Activated CD4-positive, alpha-beta T cell treated with anti-CD3 and anti-CD28 coated beads, Interleukin-2, amount 50 U/mL, for 24 hours (primary cell): ENCODE measurements at regions not wholly inside any gene's neighbourhood (a gene's known extent, or its start where the extent isn't known, plus 50 kb on each side); places are given as distances from the start of the nearest gene placed in this dataset.

Source experiments
- DNase-seq, 2 donors: peaks; one replicate each; pipeline ENCODE4 v3.0.0-alpha.2; 2020; ENCODE audit warnings: low read depth in 1 of 2, low spot score in 1 of 2

DNA sequence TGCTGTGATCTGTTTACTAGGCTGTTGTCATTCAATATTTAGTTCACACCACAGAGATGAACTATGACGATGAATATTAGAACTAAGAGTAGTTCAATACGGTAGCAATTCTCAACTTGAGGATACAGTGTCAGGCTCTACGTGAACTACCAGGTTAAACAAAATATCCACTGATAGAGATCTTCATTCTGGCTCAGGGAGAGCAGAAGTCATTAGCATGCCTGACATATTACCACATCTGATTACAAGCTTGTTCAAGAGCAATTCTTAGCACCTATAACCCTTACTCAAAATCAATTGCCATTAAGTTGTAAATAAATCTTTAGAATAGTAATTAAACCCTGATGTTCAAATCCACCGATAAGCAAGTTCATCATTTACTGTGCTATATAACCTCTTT, 207.2 kb downstream of the CHRM3 start:
- DNase-seq, result no peak

DNA sequence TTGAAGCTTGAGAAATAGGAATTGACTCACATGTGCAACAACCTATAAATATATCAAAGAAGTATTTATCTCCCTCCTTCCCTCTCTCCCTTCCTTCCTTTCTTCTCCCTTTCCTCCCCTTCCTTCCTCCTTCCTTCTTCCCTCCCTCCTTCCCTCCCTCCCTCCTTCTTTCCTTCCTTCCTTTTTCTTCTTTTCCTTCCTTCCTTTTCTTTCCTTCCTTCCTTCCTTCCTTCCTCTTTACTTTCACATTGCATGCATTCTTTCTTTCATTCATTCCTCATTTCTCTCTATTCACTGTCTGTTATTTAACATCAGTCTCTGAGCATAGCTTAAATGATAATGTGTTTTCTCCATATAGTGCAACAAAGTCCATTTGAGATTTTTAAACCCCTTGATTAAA, 214.2 kb downstream of the CHRM3 start:
- DNase-seq, result no peak

DNA sequence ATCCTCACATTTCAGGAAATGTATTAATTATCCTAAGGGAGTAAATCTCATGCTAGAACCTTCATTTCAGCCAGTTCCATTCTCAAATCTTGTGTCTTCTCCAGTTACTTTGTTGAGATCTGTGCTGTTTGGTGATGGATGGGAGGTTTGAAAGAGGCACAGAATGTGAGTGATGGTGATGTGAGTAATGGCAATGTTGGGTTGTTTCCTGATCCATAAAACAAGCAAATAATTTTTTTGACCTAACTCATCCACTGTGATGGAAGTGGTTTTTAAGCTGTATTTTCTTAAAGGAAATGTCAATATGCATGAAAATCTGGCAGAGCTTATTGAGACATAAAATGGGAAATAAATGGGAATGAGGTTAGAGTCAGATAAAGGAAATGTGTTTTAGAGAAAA, 214.7 kb downstream of the CHRM3 start:
- no peak for DNase-seq

DNA sequence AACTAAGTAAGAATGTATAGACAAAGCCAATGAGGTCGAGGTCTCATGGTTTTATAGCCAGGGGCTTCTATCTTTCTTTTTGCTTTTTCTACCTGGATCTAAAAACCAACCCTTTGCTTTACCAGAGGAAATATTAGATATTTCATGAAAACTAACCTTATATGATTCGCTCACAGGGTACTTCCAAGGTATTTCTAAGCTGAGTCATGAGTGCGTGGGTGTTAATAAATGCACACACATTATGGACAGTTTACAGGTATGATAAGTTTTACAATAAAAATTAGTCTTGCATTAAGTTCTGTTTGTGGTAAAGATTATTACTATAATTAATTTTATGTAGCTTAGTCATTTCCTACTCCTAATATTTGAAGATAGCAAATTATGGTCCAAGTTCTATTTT, 217.2 kb downstream of the CHRM3 start:
- DNase-seq, result no peak

DNA sequence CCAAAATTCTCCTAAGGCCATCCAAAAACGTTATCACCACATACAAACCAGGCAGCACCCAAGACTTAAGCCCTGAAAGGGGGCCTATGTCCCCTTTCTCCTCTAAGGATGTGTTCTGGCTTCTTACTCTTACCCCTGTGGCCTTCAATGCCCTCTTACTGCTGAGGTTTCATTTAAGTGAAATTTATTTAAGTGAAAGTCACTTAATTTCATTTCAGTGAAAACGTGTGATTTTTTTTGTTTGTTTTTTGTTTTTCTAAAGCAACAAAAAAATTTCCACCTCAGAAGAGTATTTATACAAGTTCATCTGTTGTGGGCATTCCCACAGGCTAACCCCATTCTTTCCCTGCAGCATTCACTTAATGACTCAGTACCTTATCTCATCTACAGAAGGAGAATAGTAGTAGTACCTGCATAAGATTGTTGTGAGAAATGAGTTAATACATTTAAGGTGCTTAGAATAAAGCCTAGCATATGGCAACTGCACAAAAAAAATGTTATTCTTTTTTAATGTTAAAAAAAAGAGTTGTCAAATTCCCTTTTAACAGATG, 220.6 kb downstream of the CHRM3 start:
- DNase-seq, result no peak

DNA sequence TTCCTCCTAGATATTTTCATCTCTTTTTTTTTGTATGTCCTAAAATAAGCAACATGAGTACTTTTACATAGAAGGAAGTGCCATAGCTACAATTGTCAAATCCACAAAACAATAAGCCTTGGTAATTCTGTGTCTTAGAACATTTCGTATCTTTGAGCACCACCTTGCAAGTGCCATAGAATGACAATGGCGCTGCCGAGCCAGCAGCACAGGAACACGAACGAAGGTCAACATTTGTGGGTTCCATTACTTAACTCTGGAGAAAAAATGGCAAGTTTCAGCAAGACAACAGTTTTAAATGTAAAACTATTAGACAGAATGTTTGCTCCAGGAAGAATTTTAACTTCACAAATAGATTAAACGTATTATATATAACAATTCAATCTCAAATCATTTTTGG, 222.1 kb downstream of the CHRM3 start:
- no peak for DNase-seq

DNA sequence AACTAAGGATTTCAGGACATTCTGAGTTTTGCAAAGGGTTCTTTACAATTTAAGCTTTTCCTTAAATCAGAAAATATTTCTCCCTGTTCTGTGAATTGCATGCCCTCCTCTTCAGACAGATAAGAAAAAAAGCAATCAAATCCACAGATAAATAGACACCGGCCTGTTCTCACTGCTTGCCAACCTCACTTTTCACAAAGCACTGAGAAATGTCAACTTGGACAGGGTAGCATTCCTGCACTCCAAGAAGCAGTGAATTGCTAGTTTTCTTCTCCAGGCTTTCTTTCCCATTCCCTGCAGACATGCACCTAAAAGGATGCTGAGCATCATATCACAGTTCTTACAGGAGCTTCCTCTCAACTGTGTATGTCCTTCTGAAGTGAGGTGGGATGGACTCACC, 226.0 kb downstream of the CHRM3 start:
- DNase-seq, result no peak

DNA sequence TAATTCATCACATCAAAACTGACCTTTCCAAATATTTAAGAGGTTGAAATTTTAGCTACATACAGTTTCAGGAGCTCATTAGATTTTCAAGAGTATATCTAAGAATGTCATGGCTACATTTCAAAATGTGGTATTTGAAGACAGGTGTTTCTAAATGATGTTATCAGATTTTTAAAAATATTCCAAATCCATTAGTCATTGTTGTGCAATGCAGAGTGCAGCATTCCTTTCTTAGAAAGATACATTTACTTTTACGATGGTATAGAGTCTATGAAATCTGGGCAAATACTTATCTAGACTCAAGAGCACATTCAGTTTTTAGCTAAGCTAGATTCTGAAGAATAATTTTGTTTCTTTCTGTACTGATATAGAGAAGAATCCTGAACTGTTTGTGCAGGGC, 230.3 kb downstream of the CHRM3 start:
- no peak for DNase-seq

DNA sequence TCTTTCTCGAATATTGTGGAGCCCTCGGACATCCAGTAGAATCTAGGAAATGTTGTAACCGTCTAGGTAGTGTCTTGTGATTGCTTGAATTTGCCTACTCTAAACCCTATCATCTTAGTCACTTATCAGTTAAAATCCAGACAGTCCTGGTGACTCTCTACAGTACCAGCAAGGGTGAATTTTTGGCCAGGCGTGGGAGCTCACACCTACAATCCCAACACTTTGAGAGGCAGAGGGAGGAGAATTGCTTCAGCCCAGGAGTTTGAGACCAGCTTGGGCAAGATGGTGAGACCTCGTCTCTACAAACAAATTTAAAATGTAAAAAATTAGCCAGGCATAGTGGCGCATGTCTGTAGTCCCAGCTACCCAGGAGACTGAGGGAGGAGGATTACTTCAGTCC, 230.9 kb downstream of the CHRM3 start:
- DNase-seq, result no peak

DNA sequence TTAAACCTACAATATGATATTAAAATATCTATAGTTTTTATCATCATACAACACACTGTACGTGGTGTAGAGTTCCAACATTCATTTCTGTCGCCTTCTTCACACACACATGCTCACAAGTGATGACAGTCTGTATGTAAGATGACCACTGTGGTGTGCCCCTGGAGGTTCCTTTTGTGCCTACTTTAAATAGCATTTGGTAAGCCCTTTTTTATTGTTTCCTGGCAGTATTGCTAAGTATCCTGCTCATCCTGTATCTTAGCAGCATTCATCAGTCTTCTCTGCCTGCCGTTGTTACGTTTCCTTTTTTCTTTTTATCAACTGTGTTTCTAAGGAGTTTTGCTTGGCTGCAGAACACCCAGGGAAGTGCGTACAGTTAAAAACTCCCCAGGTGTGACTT, 231.4 kb downstream of the CHRM3 start:
- DNase-seq, result no peak

DNA sequence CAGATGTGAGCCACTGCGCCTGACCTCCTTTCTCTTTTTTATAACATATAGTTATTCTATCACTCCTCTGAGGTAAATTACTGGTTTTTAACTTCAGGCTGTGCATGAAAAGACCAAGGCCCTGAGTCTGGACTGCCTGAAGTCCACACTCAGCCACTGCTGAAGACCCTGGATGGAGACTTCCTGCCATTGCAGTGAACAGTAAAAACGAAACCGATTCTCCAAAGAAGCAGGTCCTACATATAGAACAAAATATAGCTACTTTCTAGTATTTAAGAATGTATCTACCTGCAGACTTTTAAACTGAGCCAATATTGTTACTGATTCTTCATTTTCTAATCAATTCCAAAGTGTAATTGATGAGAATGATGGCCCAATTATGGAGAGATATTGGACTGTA, 232.8 kb downstream of the CHRM3 start:
- no peak for DNase-seq

DNA sequence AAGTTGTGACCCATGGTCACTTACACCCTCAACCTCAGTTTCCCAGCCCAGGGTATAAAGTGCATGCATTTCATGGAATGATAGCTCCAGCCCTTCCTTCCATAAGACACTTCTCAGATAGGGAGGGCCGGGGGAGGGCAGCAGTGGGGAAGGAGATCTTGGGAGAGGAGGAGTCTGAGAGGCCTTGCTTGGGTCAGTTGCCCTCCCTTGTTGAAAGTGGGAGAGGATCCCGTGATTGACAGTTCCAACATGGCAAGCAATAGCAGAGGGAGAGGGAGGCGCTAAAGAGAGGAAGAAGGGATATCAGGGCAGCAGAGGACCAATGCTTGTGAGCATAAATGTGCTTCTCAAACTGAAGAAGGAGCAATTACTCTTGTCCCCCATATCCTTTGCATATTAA, 244.4 kb downstream of the CHRM3 start:
- no peak for DNase-seq

DNA sequence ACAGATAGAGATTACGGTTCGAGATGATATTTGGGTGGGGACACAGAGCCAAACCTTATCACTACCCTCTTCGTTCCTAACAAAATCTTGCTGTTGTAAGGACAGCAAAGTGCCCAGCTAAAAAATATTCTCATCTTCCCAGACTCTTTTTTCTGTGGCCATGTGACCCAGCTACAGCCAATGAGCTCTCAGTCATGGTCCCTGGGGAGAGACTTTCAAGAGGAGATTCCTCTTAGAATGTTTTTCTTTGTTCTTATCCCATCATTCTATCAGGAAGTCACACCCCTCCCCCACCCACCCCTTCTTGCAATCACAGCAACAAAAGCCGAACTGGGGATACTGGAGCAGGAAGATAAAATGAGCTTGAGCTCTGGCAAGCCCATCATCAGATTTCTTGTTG, 247.1 kb downstream of the CHRM3 start:
- no peak for DNase-seq

DNA sequence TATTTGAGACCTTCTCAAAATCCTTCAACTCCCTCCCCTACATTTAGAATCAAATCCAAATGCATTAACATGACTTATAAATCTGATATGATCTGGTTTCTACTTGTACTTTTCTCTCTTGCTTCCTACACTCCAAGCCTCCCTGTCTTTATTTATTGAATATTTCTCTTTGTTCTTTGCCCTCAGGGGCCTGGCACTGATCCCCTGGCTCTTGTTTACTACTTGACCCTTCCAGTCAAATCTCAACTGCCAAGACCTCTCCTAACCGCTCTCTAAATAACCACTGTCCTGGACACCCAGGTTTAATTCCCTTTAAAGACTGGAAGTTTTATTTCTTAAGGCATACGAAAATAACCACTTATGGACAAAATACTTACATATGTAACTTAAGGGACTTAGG, 248.9 kb downstream of the CHRM3 start:
- DNase-seq, result no peak

DNA sequence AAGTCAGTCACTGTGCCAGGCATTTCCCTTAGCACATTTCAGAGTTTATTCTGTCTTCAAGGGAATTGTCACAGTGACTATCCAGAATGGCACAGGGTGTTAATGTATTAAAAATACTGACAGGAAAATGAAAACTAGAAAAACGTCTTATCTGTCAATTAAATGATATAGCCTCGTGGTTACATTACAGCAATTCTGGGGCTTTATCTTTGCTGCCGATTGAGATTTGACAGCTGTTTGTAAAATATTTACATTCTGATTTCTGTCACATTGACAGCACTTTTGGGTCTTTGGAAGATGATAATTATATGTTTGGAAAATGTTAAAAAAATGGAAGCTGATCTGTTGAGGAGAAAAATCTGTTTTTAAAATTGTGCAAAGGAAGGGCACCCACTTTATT, 250.0 kb downstream of the CHRM3 start:
- no peak for DNase-seq

DNA sequence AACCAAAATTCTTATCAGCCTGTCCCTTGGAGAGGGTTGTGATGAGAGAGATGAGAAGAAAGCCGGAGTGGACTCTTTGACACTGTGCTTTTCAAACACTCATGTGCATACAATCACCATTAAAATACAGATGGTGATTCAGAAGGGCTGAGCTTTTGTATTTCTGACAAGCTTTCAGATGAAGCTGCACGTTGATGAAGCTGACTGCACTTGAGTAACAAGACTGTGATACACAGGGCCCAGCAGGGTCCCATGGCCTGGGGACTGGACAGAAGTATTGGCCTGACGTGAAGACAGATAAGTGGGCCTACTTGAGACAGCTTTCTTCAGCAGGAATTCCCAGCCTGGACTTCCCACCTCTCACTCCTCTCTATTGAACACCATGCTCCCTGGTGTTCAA, 258.2 kb downstream of the CHRM3 start:
- DNase-seq, result no peak

DNA sequence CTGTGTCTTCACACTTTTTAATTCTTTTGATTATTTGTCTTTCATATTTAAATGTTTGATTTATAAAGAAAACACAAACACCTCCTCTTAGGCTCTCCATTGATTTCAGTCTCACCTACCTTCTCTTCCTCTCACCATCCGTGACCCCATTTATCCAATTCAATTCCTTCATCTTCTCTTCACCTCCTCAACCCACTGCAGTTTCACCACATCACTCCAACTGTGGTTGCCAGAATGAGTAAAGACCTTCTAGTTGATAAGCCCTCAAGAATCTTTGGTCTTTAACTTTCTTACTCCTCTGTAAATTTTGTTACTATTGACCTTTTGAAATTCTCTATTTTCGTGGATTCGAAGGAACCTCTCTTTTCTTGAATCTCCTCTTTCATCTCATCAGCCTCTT, 260.7 kb downstream of the CHRM3 start:
- DNase-seq, result no peak

DNA sequence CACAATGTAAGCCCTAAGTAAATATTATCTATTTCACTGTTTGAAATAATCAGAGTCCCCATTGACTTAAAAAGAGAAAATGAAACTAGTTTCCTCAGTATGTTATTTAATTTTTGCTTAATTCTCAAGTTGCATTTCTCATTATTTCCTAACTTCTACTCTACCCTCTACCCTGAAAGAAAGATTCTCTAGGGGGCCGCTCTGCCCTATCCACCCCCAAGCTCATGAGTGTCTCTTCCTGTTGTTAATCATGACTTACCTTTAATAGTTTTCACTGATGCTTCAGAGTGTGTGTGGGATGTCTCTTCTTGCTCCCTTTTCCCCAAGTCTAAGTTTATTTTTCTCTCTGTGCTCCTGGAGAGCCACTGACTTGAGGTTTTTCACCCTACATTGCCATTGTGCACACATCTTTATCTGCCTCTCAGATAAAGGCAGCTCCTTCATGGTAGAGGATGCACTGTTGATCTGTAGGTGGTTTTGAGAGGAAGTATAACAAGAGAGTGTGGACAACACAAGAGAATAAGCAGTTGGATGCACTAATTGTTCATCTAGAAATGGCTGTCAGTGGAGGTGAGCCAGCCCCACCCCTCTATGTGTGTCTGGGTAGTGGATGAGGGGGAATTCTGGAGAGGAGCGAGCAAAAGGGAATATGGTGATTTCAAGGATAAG, 261.7 kb downstream of the CHRM3 start:
- DNase-seq, result no peak

DNA sequence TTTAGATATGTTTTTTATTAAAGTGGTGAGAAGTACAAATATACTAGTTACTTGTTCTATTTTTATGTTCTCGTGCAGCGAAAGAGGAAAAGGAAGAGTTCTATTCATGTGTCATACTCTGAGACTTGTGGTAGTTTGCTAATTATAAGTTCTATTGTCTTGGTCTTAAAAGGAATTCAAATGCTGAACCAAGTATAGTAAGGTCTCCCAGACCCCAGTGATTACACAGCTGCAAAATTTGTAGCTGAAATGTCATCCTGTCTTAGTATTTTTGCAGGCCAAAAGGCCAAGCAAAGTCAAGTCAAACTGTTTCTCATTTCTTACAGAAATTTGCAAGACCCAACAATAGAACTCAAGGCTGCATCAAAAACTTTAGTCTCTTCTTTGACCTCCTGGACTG, 268.7 kb downstream of the CHRM3 start:
- no peak for DNase-seq

DNA sequence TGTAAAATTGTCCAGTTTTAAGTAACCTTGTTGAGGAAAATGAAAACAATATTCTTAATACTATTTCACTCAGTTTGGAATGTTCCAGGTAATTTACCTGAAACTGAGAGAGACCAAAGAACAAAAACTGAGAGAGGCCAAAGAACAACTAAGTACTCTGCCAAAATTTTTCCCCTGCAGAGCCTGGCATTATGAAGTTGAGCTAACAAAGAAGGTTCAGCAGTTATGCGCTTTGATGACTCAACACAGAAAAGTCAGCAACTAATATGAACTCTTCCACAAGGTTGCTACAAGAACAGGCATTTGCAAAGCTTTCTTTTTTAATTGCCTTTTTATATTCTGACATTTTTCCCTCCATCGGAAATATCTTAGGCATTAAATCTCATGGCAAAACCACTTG, 270.9 kb downstream of the CHRM3 start:
- no peak for DNase-seq

DNA sequence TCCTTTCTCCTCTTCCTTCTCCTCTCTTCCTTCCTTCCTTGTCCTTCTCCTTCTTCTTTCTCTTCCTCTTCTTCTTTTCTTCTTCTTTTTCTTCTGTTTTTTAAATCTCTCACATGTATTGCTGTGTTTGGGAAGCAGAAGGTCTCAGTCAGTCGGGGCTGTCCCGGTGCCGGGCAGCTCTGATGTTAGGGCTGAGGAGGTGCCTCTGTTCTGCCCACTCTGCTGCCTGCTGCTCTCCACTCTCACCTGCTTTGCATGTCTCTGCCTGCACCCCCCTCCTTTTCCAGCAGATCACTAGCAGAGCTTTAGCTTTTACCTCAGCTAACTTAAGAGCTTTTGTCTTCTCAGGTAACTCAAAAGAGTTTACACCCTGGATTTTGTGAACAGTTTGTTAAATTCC, 276.6 kb downstream of the CHRM3 start:
- no peak for DNase-seq

DNA sequence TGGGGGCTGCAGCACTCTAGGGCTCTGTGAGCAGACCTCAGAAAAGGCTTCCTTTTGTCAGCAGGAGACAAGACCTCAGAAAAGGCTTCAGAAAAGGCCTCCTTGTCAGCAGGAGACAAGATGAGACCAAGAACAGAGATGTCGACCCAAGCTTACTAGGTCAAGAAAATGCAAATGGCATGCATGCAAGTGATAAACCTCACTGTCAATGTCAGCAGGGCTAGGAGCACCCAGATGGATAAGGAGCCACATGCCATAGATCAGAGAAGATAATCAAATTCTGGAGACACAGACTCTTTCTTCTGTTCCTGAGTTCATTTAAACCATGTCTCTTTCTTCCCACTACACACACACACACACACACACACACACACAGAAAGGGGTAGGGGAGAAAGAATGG, 285.9 kb downstream of the CHRM3 start:
- DNase-seq, result no peak

DNA sequence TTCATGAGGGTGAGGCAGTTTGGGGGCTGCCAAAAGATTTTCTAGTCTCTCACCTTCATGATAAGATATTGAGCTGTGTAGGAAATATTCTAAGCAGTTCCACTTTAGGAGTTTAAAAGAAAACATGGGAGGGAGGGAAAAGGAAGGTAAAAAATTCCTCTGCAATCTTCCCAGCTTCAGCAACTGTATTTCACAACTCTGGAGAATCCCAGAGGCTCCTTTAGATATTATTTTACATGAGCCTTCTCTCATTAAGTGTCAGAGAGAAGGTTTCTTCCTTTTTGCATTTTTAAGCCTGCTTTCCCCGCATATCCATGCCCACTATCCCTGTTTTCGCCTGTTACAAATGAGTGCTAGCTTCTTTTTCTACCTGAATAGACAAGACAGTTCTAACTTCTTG, 289.4 kb downstream of the CHRM3 start:
- DNase-seq, result no peak
